ENCODE measurements at regions not wholly inside any gene's neighbourhood (a gene's known extent, or its start where the extent isn't known, plus 50 kb on each side); places are given as distances from the start of the nearest gene placed in this dataset.

DNA sequence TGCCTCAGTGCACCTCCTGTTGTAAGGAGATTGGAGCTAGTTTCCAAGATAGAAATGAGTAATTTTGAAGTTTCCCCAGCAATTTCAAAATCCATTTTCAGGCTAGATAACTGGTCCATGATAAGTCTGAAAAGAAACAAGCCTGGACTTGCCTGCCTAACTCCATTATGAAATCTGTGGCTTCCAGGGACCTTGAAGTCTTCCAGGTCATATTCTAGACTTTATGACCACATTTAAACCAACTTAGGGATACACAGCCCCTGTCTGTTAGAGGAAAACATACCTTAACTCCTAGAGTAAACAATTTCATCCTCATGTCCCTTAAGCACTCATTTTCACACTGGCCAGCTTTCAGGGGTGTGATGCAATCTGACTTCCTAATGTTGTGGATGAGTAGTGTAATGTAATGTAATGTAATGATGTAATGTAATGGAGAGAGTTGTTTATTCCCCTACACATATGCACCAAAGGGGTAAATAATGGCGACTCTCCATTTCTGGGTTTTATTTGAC lies 96.7 kb upstream of the FAM20A start:
- DNase-seq, result no peak
- Histone ChIP-seq H3K4me3 (ENCODE audit: low read depth, low read length) (no peak overlapping the region), H3K27me3 (0 out of 2 replicates have a peak, but pooled peaks cover 3% of the 10 kb centered on the region), H3K36me3 (no peaks in the 10 kb centered on the region), H3K9me3 (no peaks in the 10 kb centered on the region), H3K4me1 (no peaks in the 10 kb centered on the region)
- TF ChIP-seq, protein P1, sequence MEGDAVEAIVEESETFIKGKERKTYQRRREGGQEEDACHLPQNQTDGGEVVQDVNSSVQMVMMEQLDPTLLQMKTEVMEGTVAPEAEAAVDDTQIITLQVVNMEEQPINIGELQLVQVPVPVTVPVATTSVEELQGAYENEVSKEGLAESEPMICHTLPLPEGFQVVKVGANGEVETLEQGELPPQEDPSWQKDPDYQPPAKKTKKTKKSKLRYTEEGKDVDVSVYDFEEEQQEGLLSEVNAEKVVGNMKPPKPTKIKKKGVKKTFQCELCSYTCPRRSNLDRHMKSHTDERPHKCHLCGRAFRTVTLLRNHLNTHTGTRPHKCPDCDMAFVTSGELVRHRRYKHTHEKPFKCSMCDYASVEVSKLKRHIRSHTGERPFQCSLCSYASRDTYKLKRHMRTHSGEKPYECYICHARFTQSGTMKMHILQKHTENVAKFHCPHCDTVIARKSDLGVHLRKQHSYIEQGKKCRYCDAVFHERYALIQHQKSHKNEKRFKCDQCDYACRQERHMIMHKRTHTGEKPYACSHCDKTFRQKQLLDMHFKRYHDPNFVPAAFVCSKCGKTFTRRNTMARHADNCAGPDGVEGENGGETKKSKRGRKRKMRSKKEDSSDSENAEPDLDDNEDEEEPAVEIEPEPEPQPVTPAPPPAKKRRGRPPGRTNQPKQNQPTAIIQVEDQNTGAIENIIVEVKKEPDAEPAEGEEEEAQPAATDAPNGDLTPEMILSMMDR (IDR thresholded peaks at IDR 0.05; ENCODE audit: low read depth, low read length), result no peak

DNA sequence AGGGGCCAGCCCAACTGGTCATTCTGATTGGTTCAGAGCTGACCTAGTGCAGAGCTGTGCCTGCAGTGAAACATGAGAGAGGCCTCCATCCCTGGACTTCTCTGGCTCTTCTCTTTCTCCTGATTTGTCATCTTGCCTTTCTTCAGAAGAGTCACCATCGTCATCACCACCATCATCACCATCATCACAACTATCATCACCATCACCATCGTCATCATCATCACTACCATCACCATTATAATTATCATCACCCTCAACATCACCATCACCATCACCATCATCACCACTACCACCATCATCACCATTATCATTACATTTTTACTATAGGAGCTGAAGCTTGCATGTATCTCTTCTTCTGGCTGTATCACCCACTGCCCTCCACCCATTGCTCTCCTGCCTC lies 94.5 kb upstream of the FAM20A start:
- 0 out of 2 replicates have a peak, but pooled peaks cover 3% of the 10 kb centered on the region for H3K27me3 ChIP-seq
- no peak overlapping the region for H3K4me3 ChIP-seq (ENCODE audit: low read depth, low read length)
- TF ChIP-seq, protein P1 (IDR thresholded peaks at IDR 0.05; ENCODE audit: low read depth, low read length), result no peak
- no peaks in the 10 kb centered on the region for H3K4me1 ChIP-seq
- no peaks in the 10 kb centered on the region for H3K9me3 ChIP-seq
- no peaks in the 10 kb centered on the region for H3K36me3 ChIP-seq
- DNase-seq, result no peak

DNA sequence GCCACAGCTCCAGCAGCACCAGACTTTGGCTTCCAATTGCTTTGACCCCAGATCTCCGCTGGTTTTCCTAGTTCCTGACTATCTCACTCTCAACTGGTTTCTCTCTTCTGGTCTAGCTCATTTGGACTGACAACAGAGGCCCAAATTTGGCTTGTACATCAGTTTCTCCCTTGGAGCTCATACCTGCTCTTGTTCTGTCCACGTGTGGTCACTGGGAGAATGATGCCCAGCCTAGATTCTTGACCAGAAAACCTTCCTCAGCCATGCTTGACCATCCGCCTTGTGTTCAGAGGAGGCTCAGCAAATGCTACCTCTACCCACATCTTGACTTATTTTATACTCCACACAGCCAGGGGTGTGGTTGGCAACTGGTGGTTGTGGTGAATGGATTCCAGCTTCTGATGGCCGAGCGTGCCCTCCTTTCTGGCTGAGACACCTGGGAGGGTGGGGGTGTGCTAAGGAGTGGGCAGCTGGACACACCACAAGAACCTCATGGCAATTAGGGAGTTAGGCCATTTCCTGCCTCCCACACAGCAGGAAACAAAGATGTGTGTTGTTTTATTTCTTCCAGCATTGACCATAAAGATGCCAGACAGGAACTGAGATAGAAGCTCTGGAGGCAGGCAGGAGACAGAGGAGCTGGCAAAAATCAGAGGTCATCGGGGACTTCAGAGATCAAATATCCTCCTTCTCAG lies 93.8 kb upstream of the FAM20A start:
- no peaks in the 10 kb centered on the region for H3K36me3 ChIP-seq
- TF ChIP-seq, protein P1 (IDR thresholded peaks at IDR 0.05; ENCODE audit: low read depth, low read length), result no peak
- 0 out of 2 replicates have a peak, but pooled peaks cover under 1% of the 10 kb centered on the region for H3K27me3 ChIP-seq
- H3K4me1 ChIP-seq, result no peaks in the 10 kb centered on the region
- no peaks in the 10 kb centered on the region for H3K9me3 ChIP-seq
- H3K4me3 ChIP-seq (ENCODE audit: low read depth, low read length), result no peak overlapping the region
- no peak for DNase-seq

DNA sequence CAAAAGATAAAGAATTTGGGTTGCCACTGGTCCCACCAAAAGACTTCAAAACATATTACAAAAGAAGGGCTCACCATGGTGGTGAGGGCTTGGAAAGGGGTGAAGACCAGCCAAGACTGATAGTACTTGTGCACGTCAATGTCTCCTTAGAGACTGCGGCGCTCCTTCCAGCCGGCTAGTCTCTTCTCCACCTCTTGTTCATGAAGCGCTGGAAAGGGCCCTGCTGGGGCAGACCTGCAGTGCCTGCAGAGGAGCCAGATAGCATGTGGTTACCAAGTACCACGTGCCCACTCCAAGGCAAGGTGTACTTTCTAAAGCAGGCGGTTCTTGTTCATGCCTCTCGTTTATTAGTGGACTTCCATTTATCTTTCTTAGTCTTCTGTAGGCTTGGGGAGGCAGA lies 92.7 kb upstream of the FAM20A start:
- H3K36me3 ChIP-seq, result no peaks in the 10 kb centered on the region
- H3K27me3 ChIP-seq, result no peaks in the 10 kb centered on the region
- no peak for DNase-seq
- TF ChIP-seq, protein P1 (IDR thresholded peaks at IDR 0.05; ENCODE audit: low read depth, low read length), result no peak
- H3K9me3 ChIP-seq, result no peaks in the 10 kb centered on the region
- no peaks in the 10 kb centered on the region for H3K4me1 ChIP-seq
- no peak overlapping the region for H3K4me3 ChIP-seq (ENCODE audit: low read depth, low read length)

DNA sequence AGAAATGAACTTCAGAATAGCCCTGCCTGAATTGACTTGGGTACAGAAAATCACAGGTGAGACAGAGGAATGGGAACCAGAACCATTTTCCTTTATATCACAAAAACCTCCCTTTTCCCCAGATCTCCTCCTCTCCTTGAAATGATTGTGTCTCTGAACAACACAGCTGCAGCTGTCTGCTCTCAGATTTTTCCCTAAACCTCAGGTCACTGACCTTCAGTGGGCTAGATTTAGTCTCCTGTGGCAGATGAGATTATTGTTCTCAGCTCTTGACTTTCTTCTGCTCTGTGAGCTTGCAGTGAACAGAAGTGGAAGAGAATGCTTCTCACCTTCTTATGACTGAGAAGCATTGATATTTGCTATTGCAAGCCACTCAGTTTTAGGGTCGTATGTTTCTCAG lies 92.3 kb upstream of the FAM20A start:
- TF ChIP-seq, protein P1 (IDR thresholded peaks at IDR 0.05; ENCODE audit: low read depth, low read length), result no peak
- no peak overlapping the region for H3K4me3 ChIP-seq (ENCODE audit: low read depth, low read length)
- DNase-seq, result no peak
- no peaks in the 10 kb centered on the region for H3K4me1 ChIP-seq
- no peaks in the 10 kb centered on the region for H3K36me3 ChIP-seq
- no peaks in the 10 kb centered on the region for H3K9me3 ChIP-seq
- no peaks in the 10 kb centered on the region for H3K27me3 ChIP-seq
